ENCODE measurements at regions not wholly inside any gene's neighbourhood (a gene's known extent, or its start where the extent isn't known, plus 50 kb on each side); places are given as distances from the start of the nearest gene placed in this dataset.

GRCh38 chrX:4484266-4484665 lies 770.8 kb upstream of the PRKX start:
- DNase-seq, result peak; percentile 82

GRCh38 chrX:4451591-4451990 lies 738.1 kb upstream of the PRKX start:
- no peak for DNase-seq

DNA sequence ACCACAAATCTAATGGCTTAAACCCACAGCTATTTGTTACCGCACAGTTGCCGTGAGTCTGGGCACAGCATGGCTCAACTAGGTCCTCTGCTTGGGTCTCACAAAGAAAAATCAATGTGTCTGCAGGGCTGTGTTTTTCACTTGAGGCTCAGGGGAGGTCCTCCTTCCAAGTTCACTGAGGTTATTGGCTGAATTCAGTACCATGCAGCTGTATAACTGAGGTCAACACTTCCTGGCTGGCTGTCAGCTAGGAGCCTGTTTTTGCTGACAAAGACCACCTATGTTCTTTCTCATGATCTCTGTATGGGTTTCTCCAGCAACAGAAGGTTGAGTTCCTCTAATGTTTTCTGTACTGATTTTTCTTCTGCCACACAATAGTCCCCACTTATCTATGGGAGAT lies 736.7 kb upstream of the PRKX start:
- DNase-seq, result no peak

DNA sequence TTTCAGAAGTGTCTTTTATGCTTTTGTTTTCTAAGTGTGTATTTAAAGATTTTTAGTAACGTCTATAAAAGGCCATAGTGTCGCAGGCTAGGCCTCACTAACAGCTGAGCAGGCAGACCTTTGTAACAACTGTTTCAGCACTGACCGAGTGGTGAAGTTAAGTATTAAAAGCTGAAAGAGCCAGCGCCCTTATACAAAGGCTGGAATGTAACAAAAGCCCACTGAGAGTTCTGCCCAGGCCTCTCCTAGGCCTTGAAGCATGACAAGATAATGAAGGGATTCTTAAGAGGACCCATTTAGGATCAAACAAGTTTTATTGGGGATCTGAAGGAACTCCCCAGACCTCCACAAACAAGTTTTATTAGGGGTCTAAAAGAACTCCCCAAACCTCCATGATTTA lies 722.5 kb upstream of the PRKX start:
- peak; percentile 52 for DNase-seq

GRCh38 chrX:4397471-4397870 lies 684.0 kb upstream of the PRKX start:
- DNase-seq, result no peak

DNA sequence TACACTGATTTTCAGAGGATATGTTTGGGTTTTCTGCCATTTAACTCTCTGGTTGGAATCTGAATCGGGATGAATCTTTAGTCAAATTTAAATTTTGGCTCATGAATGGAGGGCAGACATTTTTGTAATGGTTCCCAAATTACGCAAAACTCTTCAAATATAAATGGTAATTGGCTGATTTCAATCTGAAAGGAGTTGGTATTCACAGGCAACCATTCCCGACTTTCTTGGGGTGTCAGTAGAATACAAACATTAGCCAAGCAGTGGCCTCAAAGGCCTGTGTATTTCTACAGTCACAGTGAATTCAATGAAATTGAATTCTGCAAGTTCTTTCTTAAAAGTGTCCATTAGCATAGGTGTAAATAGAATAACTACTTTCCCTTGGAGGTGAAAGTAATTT lies 668.8 kb upstream of the PRKX start:
- no peak for DNase-seq

- no peak for DNase-seq
Measured at GRCh38 chrX:4380710-4381109, 667.3 kb upstream of the PRKX start.

- peak; percentile 93 for DNase-seq
Measured at GRCh38 chrX:4379071-4379470, 665.6 kb upstream of the PRKX start.

- no peak for DNase-seq
Measured at GRCh38 chrX:4373791-4374190, 660.3 kb upstream of the PRKX start.

- DNase-seq, result no peak
Measured at GRCh38 chrX:4358577-4358976, 645.1 kb upstream of the PRKX start.

GRCh38 chrX:4322916-4323315 lies 609.5 kb upstream of the PRKX start:
- no peak for DNase-seq

- DNase-seq, result peak; percentile 62
Measured at GRCh38 chrX:4320436-4320947, 607.0 kb upstream of the PRKX start.

GRCh38 chrX:4315891-4316290 lies 602.4 kb upstream of the PRKX start:
- no peak for DNase-seq

DNA sequence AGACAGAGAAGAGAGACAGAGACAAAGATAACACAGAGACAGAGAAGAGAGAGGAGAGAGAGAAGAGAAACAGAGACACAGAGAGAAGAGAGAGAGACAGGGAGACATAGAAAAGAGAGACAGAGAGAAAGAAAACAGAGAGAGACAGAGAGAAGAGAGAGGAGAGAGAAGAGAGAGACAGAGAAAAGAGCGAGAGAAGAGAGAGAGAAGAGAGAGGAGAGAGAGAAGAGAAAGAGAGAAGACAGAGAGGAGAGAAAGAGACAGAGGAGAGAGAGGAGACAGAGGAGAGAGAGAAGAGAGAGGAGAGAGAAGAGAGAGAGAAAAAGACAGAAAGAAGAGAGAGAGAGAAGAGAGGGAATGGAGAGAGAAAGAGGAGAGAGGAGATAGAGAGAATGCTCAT lies 601.1 kb upstream of the PRKX start:
- no peak for DNase-seq

- DNase-seq, result no peak
Measured at GRCh38 chrX:4277122-4277521, 563.7 kb upstream of the PRKX start.

DNA sequence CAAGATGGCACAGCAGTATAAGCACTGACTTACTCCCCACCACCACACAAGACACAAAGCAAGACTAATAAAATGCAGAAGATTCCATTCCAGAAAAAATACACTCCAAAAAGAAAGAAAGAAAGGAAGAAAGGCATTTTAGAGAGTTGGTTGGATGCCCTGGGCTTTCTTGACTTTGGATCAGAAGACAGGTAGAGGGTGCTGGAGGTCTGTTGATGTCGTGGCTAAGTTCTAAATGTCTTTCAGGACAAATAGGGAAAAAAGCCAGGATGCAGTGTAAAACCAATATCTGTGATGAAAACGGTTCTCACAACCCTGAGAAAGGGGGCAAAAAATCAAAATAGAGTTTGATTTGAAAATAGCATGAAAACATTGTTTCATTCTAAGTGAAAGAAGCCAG lies 555.2 kb upstream of the PRKX start:
- no peak for DNase-seq

DNA sequence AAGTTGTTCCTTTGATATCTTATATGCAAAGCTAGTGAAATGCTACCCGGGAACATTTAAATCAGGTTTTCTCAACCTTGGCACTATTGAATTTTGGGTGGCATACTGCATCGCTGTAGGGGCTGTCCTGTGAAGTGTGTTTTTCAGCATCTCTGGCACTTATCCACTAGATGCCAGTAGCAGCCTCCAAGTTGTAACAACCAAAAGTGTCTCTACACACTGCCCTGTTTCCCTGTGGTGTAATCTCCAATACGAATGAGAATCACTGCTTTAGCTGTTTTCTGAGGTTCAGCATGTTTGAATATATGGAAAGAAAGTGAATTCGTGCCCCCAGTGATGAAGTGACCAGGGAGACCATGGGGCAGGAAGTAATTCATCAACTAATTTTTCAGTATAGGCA lies 551.6 kb upstream of the PRKX start:
- no peak for DNase-seq

DNA sequence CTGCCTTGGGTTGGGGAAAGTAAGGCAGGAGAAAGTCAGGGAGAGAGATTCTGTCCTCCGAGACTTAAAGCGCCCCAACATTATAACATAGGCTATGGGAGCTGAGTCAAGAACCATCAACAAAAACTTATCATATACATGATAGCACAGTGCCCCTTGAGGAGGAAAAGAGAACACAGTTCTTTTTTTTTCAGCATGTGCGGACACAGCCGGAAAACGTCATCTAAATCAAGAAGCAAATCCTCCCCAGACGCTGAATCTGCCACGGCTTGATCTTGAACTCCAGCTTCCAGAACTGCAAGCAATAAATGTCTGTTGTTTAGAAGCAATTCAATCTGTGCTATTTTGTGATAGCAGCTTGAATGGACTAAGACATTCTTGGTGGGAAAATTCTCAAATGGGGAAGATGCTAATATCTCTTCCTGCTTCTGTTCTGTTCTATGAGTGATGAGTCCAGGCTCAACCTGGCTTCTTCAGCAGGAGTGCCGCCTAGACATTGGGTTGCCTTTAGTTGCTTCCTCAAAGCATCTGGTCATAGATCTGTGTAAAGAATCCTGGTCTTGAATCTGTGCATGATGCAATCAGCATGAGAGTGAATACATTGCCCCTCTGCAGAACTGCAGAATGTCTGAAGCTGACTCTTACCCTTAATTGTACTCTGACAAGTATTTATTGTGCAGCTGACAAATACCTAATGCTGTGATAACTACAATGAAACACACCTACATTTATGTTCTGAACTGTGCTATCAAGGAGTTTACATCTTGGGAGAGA lies 549.8 kb upstream of the PRKX start:
- no peak for DNase-seq

GRCh38 chrX:4253092-4253491 lies 539.6 kb upstream of the PRKX start:
- DNase-seq, result no peak

- no peak for DNase-seq
Measured at GRCh38 chrX:4249401-4249800, 536.0 kb upstream of the PRKX start.

- DNase-seq, result no peak
Measured at GRCh38 chrX:4243759-4244158, 530.3 kb upstream of the PRKX start.

DNA sequence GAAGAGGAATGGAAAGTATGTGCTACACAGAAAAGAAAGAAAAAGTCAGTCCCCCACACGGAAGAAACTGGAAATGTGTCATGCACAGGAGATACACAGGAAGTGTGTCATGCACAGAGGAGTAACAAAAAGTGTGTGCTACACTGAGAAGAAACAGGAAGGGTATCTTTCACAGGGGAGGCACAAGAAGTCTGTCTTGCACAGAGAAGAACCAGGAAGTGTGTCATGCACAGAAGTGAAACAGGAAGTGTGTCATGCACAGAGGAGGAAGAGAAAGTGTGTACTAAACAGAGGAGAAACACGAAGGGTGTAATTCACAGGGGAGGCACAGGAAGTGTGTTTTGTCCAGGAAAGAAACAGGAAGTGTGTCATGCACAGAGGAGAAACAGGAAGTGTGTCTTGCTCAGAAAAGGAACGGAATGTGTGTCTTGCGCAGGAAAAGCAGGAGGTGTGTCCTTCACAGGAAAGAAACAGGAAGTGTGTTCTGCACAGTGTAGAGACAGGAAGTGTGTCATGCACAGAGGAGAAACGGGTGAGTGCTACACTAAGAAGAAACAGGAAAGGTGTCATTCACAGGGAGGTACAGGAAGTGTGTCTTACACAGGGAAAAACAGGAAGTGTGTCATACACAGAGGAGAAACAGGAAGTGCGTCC lies 527.2 kb upstream of the PRKX start:
- no peak for DNase-seq

GRCh38 chrX:4239650-4240540 lies 526.4 kb upstream of the PRKX start:
- DNase-seq, result no peak

GRCh38 chrX:4238916-4239315 lies 525.5 kb upstream of the PRKX start:
- no peak for DNase-seq
